WI38 (cell line): ENCODE measurements at regions not wholly inside any gene's neighbourhood (a gene's known extent, or its start where the extent isn't known, plus 50 kb on each side); places are given as distances from the start of the nearest gene placed in this dataset.

Source experiments
- H3K4me3 ChIP-seq: 2 replicates; pipeline ENCODE4 v1.5.1; 2011; ENCODE audit warnings: low read depth, mild to moderate bottlenecking, control low read depth, low read length
- TF ChIP-seq, protein P1 (sequence below): IDR thresholded peaks from 2 replicates; pipeline ENCODE4 v1.5.1; 2012; ENCODE audit warnings: low read depth, mild to moderate bottlenecking, control low read depth, low read length

GRCh38 chr2:129001926-129002325 is 683.3 kb upstream of the HS6ST1 start:
- TF ChIP-seq, protein P1, sequence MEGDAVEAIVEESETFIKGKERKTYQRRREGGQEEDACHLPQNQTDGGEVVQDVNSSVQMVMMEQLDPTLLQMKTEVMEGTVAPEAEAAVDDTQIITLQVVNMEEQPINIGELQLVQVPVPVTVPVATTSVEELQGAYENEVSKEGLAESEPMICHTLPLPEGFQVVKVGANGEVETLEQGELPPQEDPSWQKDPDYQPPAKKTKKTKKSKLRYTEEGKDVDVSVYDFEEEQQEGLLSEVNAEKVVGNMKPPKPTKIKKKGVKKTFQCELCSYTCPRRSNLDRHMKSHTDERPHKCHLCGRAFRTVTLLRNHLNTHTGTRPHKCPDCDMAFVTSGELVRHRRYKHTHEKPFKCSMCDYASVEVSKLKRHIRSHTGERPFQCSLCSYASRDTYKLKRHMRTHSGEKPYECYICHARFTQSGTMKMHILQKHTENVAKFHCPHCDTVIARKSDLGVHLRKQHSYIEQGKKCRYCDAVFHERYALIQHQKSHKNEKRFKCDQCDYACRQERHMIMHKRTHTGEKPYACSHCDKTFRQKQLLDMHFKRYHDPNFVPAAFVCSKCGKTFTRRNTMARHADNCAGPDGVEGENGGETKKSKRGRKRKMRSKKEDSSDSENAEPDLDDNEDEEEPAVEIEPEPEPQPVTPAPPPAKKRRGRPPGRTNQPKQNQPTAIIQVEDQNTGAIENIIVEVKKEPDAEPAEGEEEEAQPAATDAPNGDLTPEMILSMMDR = no peak
- H3K4me3 ChIP-seq = no peak overlapping the region

- TF ChIP-seq, protein P1 = no peak
These were observed 684.1 kb upstream of the HS6ST1 start for GRCh38 chr2:129002751-129003150.

DNA sequence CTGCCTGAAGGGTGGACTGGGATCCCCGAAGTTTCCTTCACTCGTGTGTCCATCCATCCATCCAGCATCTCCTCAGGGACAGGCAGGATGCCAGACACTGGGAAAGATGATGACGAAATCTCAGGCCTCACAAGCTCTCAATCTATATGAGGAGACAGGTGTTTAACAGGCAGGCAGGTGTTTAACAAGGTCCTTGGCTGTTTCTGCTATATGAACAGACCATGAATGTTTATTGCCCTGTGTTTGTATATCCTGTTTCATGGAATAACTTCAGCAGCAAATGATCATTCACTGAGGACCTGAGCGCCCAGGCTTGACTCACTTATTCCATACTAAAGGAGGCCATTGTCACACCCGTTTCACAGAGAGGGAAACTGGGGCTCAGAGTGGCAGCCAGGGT is 685.8 kb upstream of the HS6ST1 start:
- TF ChIP-seq, protein P1 = no peak
- H3K4me3 ChIP-seq = no peak overlapping the region

More at GRCh38 chr2:129002751-129003150, 684.1 kb upstream of the HS6ST1 start:
- no peak overlapping the region for H3K4me3 ChIP-seq

DNA sequence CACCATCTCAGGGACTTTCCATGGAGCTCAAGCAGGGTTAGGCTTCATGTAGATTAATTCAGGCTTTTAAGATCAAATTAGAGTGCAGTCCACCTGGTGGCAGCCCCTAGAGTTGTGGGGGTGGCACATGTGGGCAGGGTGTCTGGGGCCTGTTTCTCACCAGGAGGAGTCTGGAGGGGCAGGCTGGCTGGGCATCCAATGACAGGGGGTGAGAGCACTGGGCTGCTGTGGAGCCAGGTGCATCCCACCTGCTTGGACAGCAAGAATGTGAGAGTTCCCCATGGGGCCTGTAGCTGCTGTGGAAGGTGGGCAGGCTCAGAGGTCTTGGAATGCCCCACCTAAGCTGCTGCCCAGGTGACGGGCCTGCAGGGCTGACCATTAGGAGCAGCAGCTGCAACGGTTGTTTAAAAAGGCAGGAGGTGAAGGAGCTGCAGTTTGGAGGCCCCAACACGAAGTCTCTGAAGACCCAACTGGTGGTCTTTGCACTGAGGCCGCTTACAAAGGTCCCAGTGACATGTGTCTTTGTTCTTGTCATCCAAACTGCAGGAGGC is 686.3 kb upstream of the HS6ST1 start:
- TF ChIP-seq, protein P1 = no peak
- H3K4me3 ChIP-seq = no peak overlapping the region

DNA sequence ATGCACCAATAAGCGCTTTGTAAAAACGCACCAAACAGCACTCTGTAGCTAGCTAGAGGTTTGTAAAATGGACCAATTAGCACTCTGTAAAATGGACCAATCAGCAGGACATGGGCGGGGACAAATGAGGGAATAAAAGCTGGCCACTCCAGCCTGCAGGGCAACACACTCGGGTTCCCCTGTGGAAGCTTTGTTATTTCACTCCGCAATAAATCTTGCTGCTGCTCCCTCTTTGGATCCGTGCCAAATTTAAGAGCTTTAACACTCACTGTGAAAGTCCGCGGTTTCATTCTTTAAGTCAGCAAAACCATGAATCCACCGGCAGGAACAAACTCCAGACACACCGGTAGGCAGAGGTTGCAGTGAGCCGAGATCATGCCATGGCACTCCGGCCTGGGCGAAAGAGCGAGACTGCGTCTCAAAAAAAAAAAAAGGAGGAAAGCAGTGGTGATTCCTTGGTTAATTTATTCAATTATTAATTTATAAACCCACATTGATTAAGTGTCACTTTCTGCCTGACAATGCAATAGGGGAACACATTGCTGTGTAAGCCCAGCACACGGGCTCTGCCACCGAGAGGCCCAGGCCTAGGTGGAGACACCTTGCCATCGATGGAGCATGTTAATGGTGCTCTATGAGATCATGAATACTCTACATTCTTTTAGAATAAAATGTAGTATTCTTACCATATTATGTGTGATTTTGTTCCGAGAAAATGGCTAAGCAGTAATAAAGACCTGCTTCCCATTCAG is 687.6 kb upstream of the HS6ST1 start:
- no peak overlapping the region for H3K4me3 ChIP-seq
- TF ChIP-seq, protein P1 = no peak

DNA sequence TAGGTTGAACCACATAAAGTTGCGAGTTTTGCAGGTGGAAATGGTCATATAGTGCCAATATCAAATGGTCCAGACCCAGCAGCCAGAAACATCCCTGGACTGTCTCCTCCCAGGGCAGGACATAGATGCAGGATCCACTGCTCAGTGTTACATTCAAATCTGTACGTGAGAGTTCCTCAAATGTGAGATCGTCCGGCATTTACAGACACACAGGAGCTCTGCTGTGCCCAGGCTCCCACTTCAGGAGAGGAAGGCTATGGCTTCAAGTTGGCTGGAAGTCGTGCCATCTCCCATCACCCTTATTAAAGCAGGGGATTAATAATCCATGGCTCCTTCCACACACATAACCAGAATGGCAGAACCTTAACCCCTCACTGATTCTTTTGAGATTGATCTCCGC is 688.2 kb upstream of the HS6ST1 start:
- TF ChIP-seq, protein P1 = no peak
- H3K4me3 ChIP-seq = no peak overlapping the region
